ENCODE measurements at regions not wholly inside any gene's neighbourhood (a gene's known extent, or its start where the extent isn't known, plus 50 kb on each side); places are given as distances from the start of the nearest gene placed in this dataset.

GRCh38 chr9:16335788-16336580, 534.5 kb downstream of the BNC2 start:
- Histone ChIP-seq H3K27me3 (ENCODE audit: control insufficient read depth, insufficient read depth) (no peaks in the 10 kb centered on the region), H3K27ac (ENCODE audit: low read length) (peak overlapping the region; percentile 42), H3K4me1 (ENCODE audit: control insufficient read depth, insufficient read depth, low read length) (no peaks in the 10 kb centered on the region), H3K4me3 (ENCODE audit: low read length) (no peak overlapping the region), H3K9me3 (ENCODE audit: control insufficient read depth, low read length) (no peaks in the 10 kb centered on the region)
- intact Hi-C loops (cut with DNase I) = no loop called here
- 73% methylated on average over 7 of the region's 7 CpGs for WGBS
- peak; percentile 92 to 93 for ATAC-seq
- DNase-seq = peak; percentile 84 to 87 (median 86)

- Histone ChIP-seq H3K9me3 (ENCODE audit: control insufficient read depth, low read length) (no peaks in the 10 kb centered on the region), H3K27ac (ENCODE audit: low read length) (no peak overlapping the region), H3K4me3 (ENCODE audit: low read length) (no peak overlapping the region), H3K27me3 (ENCODE audit: control insufficient read depth, insufficient read depth) (no peaks in the 10 kb centered on the region), H3K4me1 (ENCODE audit: control insufficient read depth, insufficient read depth, low read length) (no peaks in the 10 kb centered on the region)
- ATAC-seq (no peak), DNase-seq (no peak)
- WGBS = 78% methylated on average over 2 of the region's 2 CpGs
- intact Hi-C loops (cut with DNase I) = no loop called here
Measured at GRCh38 chr9:16336833-16337232, 533.6 kb downstream of the BNC2 start.

GRCh38 chr9:16337322-16338029, 533.0 kb downstream of the BNC2 start:
- intact Hi-C loops (cut with DNase I) = no loop called here
- no peaks in the 10 kb centered on the region for H3K27me3 ChIP-seq (ENCODE audit: control insufficient read depth, insufficient read depth)
- H3K4me1 ChIP-seq (ENCODE audit: control insufficient read depth, insufficient read depth, low read length) = no peaks in the 10 kb centered on the region
- H3K27ac ChIP-seq (ENCODE audit: low read length) = no peak overlapping the region
- DNase-seq (no peak), ATAC-seq (no peak)
- no peak overlapping the region for H3K4me3 ChIP-seq (ENCODE audit: low read length)
- WGBS = 88% methylated on average over 5 of the region's 5 CpGs
- no peaks in the 10 kb centered on the region for H3K9me3 ChIP-seq (ENCODE audit: control insufficient read depth, low read length)

- Histone ChIP-seq H3K4me1 (ENCODE audit: control insufficient read depth, insufficient read depth, low read length) (no peaks in the 10 kb centered on the region), H3K27me3 (ENCODE audit: control insufficient read depth, insufficient read depth) (no peaks in the 10 kb centered on the region), H3K27ac (ENCODE audit: low read length) (no peak overlapping the region), H3K4me3 (ENCODE audit: low read length) (no peak overlapping the region), H3K9me3 (ENCODE audit: control insufficient read depth, low read length) (no peaks in the 10 kb centered on the region)
- DNase-seq (no peak), ATAC-seq (no peak)
- intact Hi-C loops (cut with DNase I) = no loop called here
- WGBS = 71% methylated on average over 2 of the region's 2 CpGs
Measured at GRCh38 chr9:16341177-16341576, 529.3 kb downstream of the BNC2 start.

- intact Hi-C loops (cut with DNase I) = no loop called here
- no peak for DNase-seq
Measured at GRCh38 chr9:16342246-16343020, 528.0 kb downstream of the BNC2 start.

GRCh38 chr9:16343249-16344237, 526.9 kb downstream of the BNC2 start:
- Histone ChIP-seq H3K27ac (ENCODE audit: low read length) (peak overlapping the region; percentile 48), H3K27me3 (ENCODE audit: control insufficient read depth, insufficient read depth) (no peaks in the 10 kb centered on the region), H3K9me3 (ENCODE audit: control insufficient read depth, low read length) (no peaks in the 10 kb centered on the region), H3K4me3 (ENCODE audit: low read length) (no peak overlapping the region), H3K4me1 (ENCODE audit: control insufficient read depth, insufficient read depth, low read length) (no peaks in the 10 kb centered on the region)
- WGBS = 58% methylated on average over 12 of the region's 12 CpGs
- ATAC-seq = peak; percentile 59 to 74
- peak in 2 of 3 donors; percentile 51 to 80 for DNase-seq
- intact Hi-C loops (cut with DNase I) = no loop called here

More at GRCh38 chr9:16342246-16343020, 528.0 kb downstream of the BNC2 start:
- no peak overlapping the region for H3K4me3 ChIP-seq (ENCODE audit: low read length)
- WGBS = 70% methylated on average over 7 of the region's 7 CpGs
- no peak for ATAC-seq
- H3K27me3 ChIP-seq (ENCODE audit: control insufficient read depth, insufficient read depth) = no peaks in the 10 kb centered on the region
- no peaks in the 10 kb centered on the region for H3K9me3 ChIP-seq (ENCODE audit: control insufficient read depth, low read length)
- H3K27ac ChIP-seq (ENCODE audit: low read length) = peak overlapping the region; percentile 2
- H3K4me1 ChIP-seq (ENCODE audit: control insufficient read depth, insufficient read depth, low read length) = no peaks in the 10 kb centered on the region

GRCh38 chr9:16344343-16344742, 526.1 kb downstream of the BNC2 start:
- H3K4me3 ChIP-seq (ENCODE audit: low read length) = no peak overlapping the region
- ATAC-seq = peak; percentile 11 to 66
- no peaks in the 10 kb centered on the region for H3K27me3 ChIP-seq (ENCODE audit: control insufficient read depth, insufficient read depth)
- no peak for DNase-seq
- 66% methylated on average over 6 of the region's 6 CpGs for WGBS
- peak overlapping the region; percentile 48 for H3K27ac ChIP-seq (ENCODE audit: low read length)
- intact Hi-C loops (cut with DNase I) = no loop called here
- H3K4me1 ChIP-seq (ENCODE audit: control insufficient read depth, insufficient read depth, low read length) = no peaks in the 10 kb centered on the region
- H3K9me3 ChIP-seq (ENCODE audit: control insufficient read depth, low read length) = no peaks in the 10 kb centered on the region

- no peak overlapping the region for H3K27ac ChIP-seq (ENCODE audit: low read length)
- intact Hi-C loops (cut with DNase I) = no loop called here
- no peaks in the 10 kb centered on the region for H3K4me1 ChIP-seq (ENCODE audit: control insufficient read depth, insufficient read depth, low read length)
- ATAC-seq (no peak), DNase-seq (no peak)
- no peaks in the 10 kb centered on the region for H3K9me3 ChIP-seq (ENCODE audit: control insufficient read depth, low read length)
- no peak overlapping the region for H3K4me3 ChIP-seq (ENCODE audit: low read length)
- 95% methylated on average over 3 of the region's 3 CpGs for WGBS
- H3K27me3 ChIP-seq (ENCODE audit: control insufficient read depth, insufficient read depth) = no peaks in the 10 kb centered on the region
Measured at GRCh38 chr9:16345902-16346301, 524.6 kb downstream of the BNC2 start.

GRCh38 chr9:16347886-16348285, 522.6 kb downstream of the BNC2 start:
- DNase-seq (no peak), ATAC-seq (no peak)
- no peak overlapping the region for H3K27ac ChIP-seq (ENCODE audit: low read length)
- H3K4me3 ChIP-seq (ENCODE audit: low read length) = no peak overlapping the region
- no peaks in the 10 kb centered on the region for H3K9me3 ChIP-seq (ENCODE audit: control insufficient read depth, low read length)
- 57% methylated on average over 5 of the region's 5 CpGs for WGBS
- no peaks in the 10 kb centered on the region for H3K27me3 ChIP-seq (ENCODE audit: control insufficient read depth, insufficient read depth)
- H3K4me1 ChIP-seq (ENCODE audit: control insufficient read depth, insufficient read depth, low read length) = no peaks in the 10 kb centered on the region
- intact Hi-C loops (cut with DNase I) = no loop called here

GRCh38 chr9:16348531-16348930, 521.9 kb downstream of the BNC2 start:
- ATAC-seq (peak; percentile 23 to 57), DNase-seq (no peak)
- Histone ChIP-seq H3K9me3 (ENCODE audit: control insufficient read depth, low read length) (no peaks in the 10 kb centered on the region), H3K27me3 (ENCODE audit: control insufficient read depth, insufficient read depth) (no peaks in the 10 kb centered on the region), H3K4me3 (ENCODE audit: low read length) (no peak overlapping the region), H3K27ac (ENCODE audit: low read length) (no peak overlapping the region), H3K4me1 (ENCODE audit: control insufficient read depth, insufficient read depth, low read length) (no peaks in the 10 kb centered on the region)
- intact Hi-C loops (cut with DNase I) = no loop called here
- WGBS = 63% methylated on average over 4 of the region's 4 CpGs

Data from right cardiac atrium (tissue), 5 donors.